Testis (tissue), 2 donors: ENCODE measurements at regions not wholly inside any gene's neighbourhood (a gene's known extent, or its start where the extent isn't known, plus 50 kb on each side); places are given as distances from the start of the nearest gene placed in this dataset.

ENCODE experiments used
- DNase-seq: peaks from one replicate; pipeline ENCODE4 v3.0.0-alpha.2; 2019
- H3K27ac ChIP-seq, 2 donors: fragments of 200-600 bp; sonication (generic); one replicate each; pipeline ENCODE4 v1.5.1; 2019
- H3K27me3 ChIP-seq: fragments of 200-600 bp; sonication (generic); one replicate; pipeline ENCODE4 v1.5.1; 2019
- H3K36me3 ChIP-seq: fragments of 200-600 bp; sonication (generic); one replicate; pipeline ENCODE4 v1.5.1; 2017; ENCODE audit warnings: low read depth; ENCODE audit errors: missing control alignments
- H3K4me1 ChIP-seq: fragments of 200-600 bp; sonication (generic); one replicate; pipeline ENCODE4 v1.5.1; 2019
- H3K4me3 ChIP-seq, 2 donors: fragments of 200-600 bp; sonication (generic); one replicate each; pipeline ENCODE4 v1.5.1; 2017 to 2019
- H3K9me3 ChIP-seq: fragments of 200-600 bp; sonication (generic); one replicate; pipeline ENCODE4 v1.5.1; 2017
- CTCF ChIP-seq, 3 experiments: fragments of 450-650 bp in 2 of 3; fragments of 200-600 bp in 1 of 3; sonication (generic) in 1 of 3; IDR thresholded peaks; one replicate each; pipeline ENCODE4 v1.5.1; 2016 to 2019; ENCODE audit warnings: antibody characterized with exemption in 3 of 3, mild to moderate bottlenecking in 2 of 3, moderate library complexity in 1 of 3
- POLR2A ChIP-seq: fragments of 450-650 bp; IDR thresholded peaks from one replicate; pipeline ENCODE4 v1.6.1; 2017; ENCODE audit warnings: antibody characterized with exemption, mild to moderate bottlenecking, moderate library complexity
- WGBS, 2 donors: methylation state at CpG; one replicate each; pipeline ENCODE4 v1.1.5; 2018; 5-methylcytosine and 5-hydroxymethylcytosine counted together
- intact Hi-C: fragments of 100-400 bp; cut with DNase I; formaldehyde crosslinking; loops from one replicate; pipeline ENCODE4 v1.15.1; 2023; ENCODE audit warnings: low total_unique reads

DNA sequence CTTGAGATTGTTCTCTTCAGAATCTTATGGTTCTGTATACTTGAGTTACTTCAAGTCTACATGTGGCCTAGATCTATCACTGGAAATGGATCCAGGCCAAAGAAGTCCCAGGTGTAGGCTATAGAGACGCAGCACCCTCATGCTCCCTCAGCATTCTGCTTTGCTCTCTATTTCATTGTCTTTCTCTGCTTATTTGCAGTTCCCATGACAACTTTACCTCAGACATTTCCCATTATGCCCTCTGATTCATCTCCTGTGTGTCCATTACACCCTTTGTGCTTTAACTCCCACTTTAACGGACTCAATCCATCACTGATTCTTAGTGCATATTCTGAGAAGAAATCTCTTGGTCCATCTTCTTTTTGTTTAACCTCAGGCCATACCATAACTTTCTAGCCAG, 236.9 kb upstream of the NRIP1 start:
- no peak for DNase-seq
- Histone ChIP-seq H3K4me1 (no peaks in the 10 kb centered on the region), H3K27me3 (no peaks in the 10 kb centered on the region), H3K9me3 (no peaks in the 10 kb centered on the region), H3K27ac (no peak overlapping the region), H3K4me3 (no peak overlapping the region), H3K36me3 (no peaks in the 10 kb centered on the region)
- 93% methylated on average over 2 of the region's 2 CpGs for WGBS, 2 donors
- intact Hi-C loops = no loop called here
- no peak for TF ChIP-seq POLR2A
- no peak for TF ChIP-seq CTCF (IDR thresholded peaks at IDR 0.05)

- intact Hi-C loops = no loop called here
Observed at GRCh38 chr21:15306271-15306670, 241.5 kb upstream of the NRIP1 start.

DNA sequence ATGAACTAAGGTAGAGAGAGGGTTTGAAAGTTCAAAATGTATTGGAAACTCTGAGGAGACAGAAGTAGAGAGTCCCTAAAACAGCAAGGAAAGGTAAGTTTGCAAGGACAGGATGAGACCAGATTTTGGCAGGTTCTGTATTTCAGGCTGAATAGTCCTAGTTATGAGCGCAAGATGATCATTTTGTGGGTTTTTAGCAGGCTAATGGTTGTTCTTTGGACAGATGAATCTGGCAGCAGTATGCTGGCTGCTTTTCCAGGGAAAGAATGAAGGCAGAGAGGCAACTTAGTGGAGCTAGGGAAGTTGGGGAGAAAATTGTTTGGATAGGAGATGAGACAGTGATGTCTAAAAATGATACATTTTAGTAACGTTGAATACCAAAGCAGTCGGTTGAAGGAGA, 243.5 kb upstream of the NRIP1 start:
- no peaks in the 10 kb centered on the region for H3K36me3 ChIP-seq
- no peaks in the 10 kb centered on the region for H3K4me1 ChIP-seq
- TF ChIP-seq POLR2A (no peak), CTCF (IDR thresholded peaks at IDR 0.05) (no peak)
- no peak overlapping the region for H3K4me3 ChIP-seq
- H3K27me3 ChIP-seq = no peaks in the 10 kb centered on the region
- H3K9me3 ChIP-seq = no peaks in the 10 kb centered on the region
- intact Hi-C loops = no loop called here
- no peak for DNase-seq
- WGBS, 2 donors = 58 to 60% methylated on average over 3 of the region's 3 CpGs
- H3K27ac ChIP-seq = no peak overlapping the region

More at GRCh38 chr21:15306271-15306670, 241.5 kb upstream of the NRIP1 start:
- Histone ChIP-seq H3K4me3 (no peak overlapping the region), H3K27ac (no peak overlapping the region), H3K27me3 (no peaks in the 10 kb centered on the region), H3K36me3 (no peaks in the 10 kb centered on the region), H3K9me3 (no peaks in the 10 kb centered on the region), H3K4me1 (no peaks in the 10 kb centered on the region)
- no peak for DNase-seq
- 91 to 92% methylated on average over 2 of the region's 2 CpGs for WGBS, 2 donors
- no peak for TF ChIP-seq POLR2A
- no peak for TF ChIP-seq CTCF (IDR thresholded peaks at IDR 0.05)

- Histone ChIP-seq H3K36me3 (no peaks in the 10 kb centered on the region), H3K27me3 (no peaks in the 10 kb centered on the region), H3K27ac (no peak overlapping the region), H3K4me3 (no peak overlapping the region), H3K4me1 (no peaks in the 10 kb centered on the region), H3K9me3 (no peaks in the 10 kb centered on the region)
- no peak for DNase-seq
- TF ChIP-seq POLR2A = no peak
- TF ChIP-seq CTCF (IDR thresholded peaks at IDR 0.05) = no peak
- intact Hi-C loops = no loop called here
- WGBS, 2 donors = 52 to 61% methylated on average over 4 of the region's 4 CpGs
Observed at GRCh38 chr21:15309022-15309590, 244.3 kb upstream of the NRIP1 start.

- Histone ChIP-seq H3K36me3 (no peaks in the 10 kb centered on the region), H3K4me1 (no peaks in the 10 kb centered on the region), H3K27me3 (no peaks in the 10 kb centered on the region), H3K4me3 (peak overlapping the region in 1 of 2 donors; percentile 4), H3K27ac (peak overlapping the region in 1 of 2 donors; percentile 52), H3K9me3 (no peaks in the 10 kb centered on the region)
- WGBS, 2 donors = 29 to 33% methylated on average over 3 of the region's 3 CpGs
- intact Hi-C loops = no loop called here
- TF ChIP-seq CTCF (IDR thresholded peaks at IDR 0.05) (no peak), POLR2A (no peak)
- DNase-seq = peak; percentile 67
Observed at GRCh38 chr21:15309721-15310120, 244.9 kb upstream of the NRIP1 start.
